ENCODE measurements at regions not wholly inside any gene's neighbourhood (a gene's known extent, or its start where the extent isn't known, plus 50 kb on each side); places are given as distances from the start of the nearest gene placed in this dataset.

GRCh38 chr12:24206621-24207020, 257.2 kb upstream of the SOX5 start:
- Mint-ChIP-seq H3K4me3 (no peak overlapping the region), H3K36me3 (peaks cover 1% of the 10 kb centered on the region), H3K27ac (no peak overlapping the region), H3K9me3 (peaks cover 0 to 4% (median 0%) of the 10 kb centered on the region in 3 donors), H3K4me1 (peaks cover 0 to 4% (median 0%) of the 10 kb centered on the region in 3 donors), H3K27me3 (no peaks in the 10 kb centered on the region)

GRCh38 chr12:24201258-24201970, 251.9 kb upstream of the SOX5 start:
- no peaks in the 10 kb centered on the region for H3K36me3 Mint-ChIP-seq
- no peaks in the 10 kb centered on the region for H3K27me3 Mint-ChIP-seq
- H3K9me3 Mint-ChIP-seq, result no peaks in the 10 kb centered on the region
- no peak overlapping the region for H3K27ac Mint-ChIP-seq
- H3K4me1 Mint-ChIP-seq, result peaks cover 0 to 13% (median 6%) of the 10 kb centered on the region in 3 donors
- peak overlapping the region in 1 of 4 donors; percentile 6 for H3K4me3 Mint-ChIP-seq

- no peaks in the 10 kb centered on the region for H3K27me3 Mint-ChIP-seq
- H3K36me3 Mint-ChIP-seq, result no peaks in the 10 kb centered on the region
- H3K4me1 Mint-ChIP-seq, result peaks cover 0 to 13% (median 6%) of the 10 kb centered on the region in 3 donors
- no peak overlapping the region for H3K4me3 Mint-ChIP-seq
- H3K27ac Mint-ChIP-seq, result no peak overlapping the region
- H3K9me3 Mint-ChIP-seq, result no peaks in the 10 kb centered on the region
Measured at GRCh38 chr12:24200010-24200409, 250.5 kb upstream of the SOX5 start.

GRCh38 chr12:24198936-24199671, 249.6 kb upstream of the SOX5 start:
- Mint-ChIP-seq H3K4me3 (no peak overlapping the region), H3K27me3 (no peaks in the 10 kb centered on the region), H3K4me1 (peaks cover 0 to 13% (median 6%) of the 10 kb centered on the region in 3 donors), H3K36me3 (no peaks in the 10 kb centered on the region), H3K27ac (peak overlapping the region in 1 of 3 donors; percentile 41), H3K9me3 (no peaks in the 10 kb centered on the region)

- no peaks in the 10 kb centered on the region for H3K9me3 Mint-ChIP-seq
- H3K4me1 Mint-ChIP-seq, result peaks cover 0 to 13% (median 6%) of the 10 kb centered on the region in 3 donors
- H3K27me3 Mint-ChIP-seq, result no peaks in the 10 kb centered on the region
- H3K27ac Mint-ChIP-seq, result no peak overlapping the region
- H3K36me3 Mint-ChIP-seq, result no peaks in the 10 kb centered on the region
- no peak overlapping the region for H3K4me3 Mint-ChIP-seq
Measured at GRCh38 chr12:24198070-24198469, 248.6 kb upstream of the SOX5 start.

- peaks cover 0 to 13% (median 6%) of the 10 kb centered on the region in 3 donors for H3K4me1 Mint-ChIP-seq
- H3K36me3 Mint-ChIP-seq, result no peaks in the 10 kb centered on the region
- H3K4me3 Mint-ChIP-seq, result no peak overlapping the region
- H3K9me3 Mint-ChIP-seq, result no peaks in the 10 kb centered on the region
- no peak overlapping the region for H3K27ac Mint-ChIP-seq
- H3K27me3 Mint-ChIP-seq, result no peaks in the 10 kb centered on the region
Measured at GRCh38 chr12:24197532-24197931, 248.1 kb upstream of the SOX5 start.

- no peaks in the 10 kb centered on the region for H3K27me3 Mint-ChIP-seq
- peaks cover 0 to 7% (median 6%) of the 10 kb centered on the region in 3 donors for H3K4me1 Mint-ChIP-seq
- no peak overlapping the region for H3K27ac Mint-ChIP-seq
- no peaks in the 10 kb centered on the region for H3K9me3 Mint-ChIP-seq
- no peaks in the 10 kb centered on the region for H3K36me3 Mint-ChIP-seq
- H3K4me3 Mint-ChIP-seq, result no peak overlapping the region
Measured at GRCh38 chr12:24195063-24195462, 245.6 kb upstream of the SOX5 start.

GRCh38 chr12:24191117-24191516, 241.6 kb upstream of the SOX5 start:
- Mint-ChIP-seq H3K9me3 (peaks cover 0 to 2% (median 0%) of the 10 kb centered on the region in 3 donors), H3K27me3 (no peaks in the 10 kb centered on the region), H3K4me1 (no peaks in the 10 kb centered on the region), H3K4me3 (no peak overlapping the region), H3K36me3 (peaks cover 2% of the 10 kb centered on the region), H3K27ac (no peak overlapping the region)

- Mint-ChIP-seq H3K36me3 (peaks cover 3% of the 10 kb centered on the region), H3K4me1 (no peaks in the 10 kb centered on the region), H3K9me3 (peaks cover 0 to 2% (median 0%) of the 10 kb centered on the region in 3 donors), H3K27me3 (no peaks in the 10 kb centered on the region), H3K4me3 (no peak overlapping the region), H3K27ac (no peak overlapping the region)
Measured at GRCh38 chr12:24185782-24186181, 236.3 kb upstream of the SOX5 start.

GRCh38 chr12:24177889-24178288, 228.4 kb upstream of the SOX5 start:
- Mint-ChIP-seq H3K36me3 (peaks cover 1% of the 10 kb centered on the region), H3K9me3 (no peaks in the 10 kb centered on the region), H3K27me3 (no peaks in the 10 kb centered on the region), H3K27ac (no peak overlapping the region), H3K4me3 (peak overlapping the region in 1 of 4 donors; percentile 20), H3K4me1 (peaks cover 0 to 13% (median 5%) of the 10 kb centered on the region in 3 donors)

- Mint-ChIP-seq H3K27me3 (no peaks in the 10 kb centered on the region), H3K27ac (no peak overlapping the region), H3K4me1 (peaks cover 7 to 27% (median 21%) of the 10 kb centered on the region in 3 donors), H3K4me3 (no peak overlapping the region), H3K36me3 (no peaks in the 10 kb centered on the region), H3K9me3 (no peaks in the 10 kb centered on the region)
Measured at GRCh38 chr12:24175929-24176328, 226.5 kb upstream of the SOX5 start.

- no peaks in the 10 kb centered on the region for H3K27me3 Mint-ChIP-seq
- no peaks in the 10 kb centered on the region for H3K9me3 Mint-ChIP-seq
- H3K4me1 Mint-ChIP-seq, result peaks cover 7 to 27% (median 21%) of the 10 kb centered on the region in 3 donors
- H3K27ac Mint-ChIP-seq, result no peak overlapping the region
- H3K4me3 Mint-ChIP-seq, result no peak overlapping the region
- H3K36me3 Mint-ChIP-seq, result no peaks in the 10 kb centered on the region
Measured at GRCh38 chr12:24175284-24175683, 225.8 kb upstream of the SOX5 start.

GRCh38 chr12:24173067-24173466, 223.6 kb upstream of the SOX5 start:
- Mint-ChIP-seq H3K9me3 (no peaks in the 10 kb centered on the region), H3K4me3 (peak overlapping the region in 1 of 4 donors; percentile 7), H3K36me3 (no peaks in the 10 kb centered on the region), H3K27ac (peak overlapping the region in 1 of 3 donors; percentile 94), H3K27me3 (no peaks in the 10 kb centered on the region), H3K4me1 (peaks cover 7 to 27% (median 21%) of the 10 kb centered on the region in 3 donors)

GRCh38 chr12:24172773-24173066, 223.2 kb upstream of the SOX5 start:
- H3K36me3 Mint-ChIP-seq, result no peaks in the 10 kb centered on the region
- peak overlapping the region in 1 of 4 donors; percentile 89 for H3K4me3 Mint-ChIP-seq
- peak overlapping the region in 1 of 3 donors; percentile 94 for H3K27ac Mint-ChIP-seq

GRCh38 chr12:24172031-24172772, 222.7 kb upstream of the SOX5 start:
- Mint-ChIP-seq H3K4me3 (peak overlapping the region; percentile 1 to 89 (median 56)), H3K9me3 (no peaks in the 10 kb centered on the region), H3K27me3 (no peaks in the 10 kb centered on the region), H3K27ac (peak overlapping the region in 2 of 3 donors; percentile 61 to 94), H3K4me1 (peaks cover 7 to 25% (median 21%) of the 10 kb centered on the region in 3 donors), H3K36me3 (no peaks in the 10 kb centered on the region)

More at GRCh38 chr12:24172773-24173066, 223.2 kb upstream of the SOX5 start:
- Mint-ChIP-seq H3K4me1 (peaks cover 7 to 25% (median 21%) of the 10 kb centered on the region in 3 donors), H3K9me3 (no peaks in the 10 kb centered on the region), H3K27me3 (no peaks in the 10 kb centered on the region)

Measured in IgD-negative memory B cell (primary cell).